GM13976 (cell line): ENCODE measurements at regions not wholly inside any gene's neighbourhood (a gene's known extent, or its start where the extent isn't known, plus 50 kb on each side); places are given as distances from the start of the nearest gene placed in this dataset.

Experiments
- DNase-seq: peaks from one replicate; pipeline ENCODE4 v3.0.0; 2012; ENCODE audit warnings: low spot score
- in situ Hi-C: fragments of 300-500 bp; cut with MboI; formaldehyde crosslinking; loops from one replicate; pipeline ENCODE4 v1.12.0; 2022; ENCODE audit warnings: low sequenced_read_pairs, mixed read lengths, inconsistent platforms; ENCODE audit not compliant: unreplicated experiment
- TF ChIP-seq, protein P1 (sequence below): IDR thresholded peaks from 2 replicates; pipeline ENCODE4 v1.5.1; 2012; ENCODE audit warnings: borderline replicate concordance, mild to moderate bottlenecking; ENCODE audit not compliant: insufficient read depth; ENCODE audit errors: extremely low read depth, missing control alignments, control extremely low read depth

GRCh38 chr17:69640073-69640472 lies 225.6 kb downstream of the MAP2K6 start:
- DNase-seq, result no peak
- in situ Hi-C loops, result no loop called here
- TF ChIP-seq, protein P1, sequence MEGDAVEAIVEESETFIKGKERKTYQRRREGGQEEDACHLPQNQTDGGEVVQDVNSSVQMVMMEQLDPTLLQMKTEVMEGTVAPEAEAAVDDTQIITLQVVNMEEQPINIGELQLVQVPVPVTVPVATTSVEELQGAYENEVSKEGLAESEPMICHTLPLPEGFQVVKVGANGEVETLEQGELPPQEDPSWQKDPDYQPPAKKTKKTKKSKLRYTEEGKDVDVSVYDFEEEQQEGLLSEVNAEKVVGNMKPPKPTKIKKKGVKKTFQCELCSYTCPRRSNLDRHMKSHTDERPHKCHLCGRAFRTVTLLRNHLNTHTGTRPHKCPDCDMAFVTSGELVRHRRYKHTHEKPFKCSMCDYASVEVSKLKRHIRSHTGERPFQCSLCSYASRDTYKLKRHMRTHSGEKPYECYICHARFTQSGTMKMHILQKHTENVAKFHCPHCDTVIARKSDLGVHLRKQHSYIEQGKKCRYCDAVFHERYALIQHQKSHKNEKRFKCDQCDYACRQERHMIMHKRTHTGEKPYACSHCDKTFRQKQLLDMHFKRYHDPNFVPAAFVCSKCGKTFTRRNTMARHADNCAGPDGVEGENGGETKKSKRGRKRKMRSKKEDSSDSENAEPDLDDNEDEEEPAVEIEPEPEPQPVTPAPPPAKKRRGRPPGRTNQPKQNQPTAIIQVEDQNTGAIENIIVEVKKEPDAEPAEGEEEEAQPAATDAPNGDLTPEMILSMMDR, result no peak

DNA sequence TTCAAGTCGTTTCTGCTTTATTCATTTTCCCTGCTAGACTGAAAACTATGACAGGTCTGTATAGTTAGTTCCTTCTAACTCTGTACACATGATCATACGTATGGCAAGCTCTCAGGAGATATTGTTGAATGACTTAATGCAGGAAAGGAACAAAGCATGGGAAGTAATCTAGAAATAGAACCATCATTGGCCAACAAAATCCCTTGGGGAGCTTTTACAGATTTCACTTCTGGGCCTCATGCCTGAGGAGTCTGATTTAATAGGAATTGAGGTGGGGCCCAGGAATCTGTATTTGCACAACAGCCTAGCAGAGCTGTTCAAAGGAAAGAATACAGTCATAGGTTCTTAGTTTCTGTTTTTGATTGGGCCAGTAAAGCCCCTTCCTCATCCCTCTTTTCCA lies 229.2 kb downstream of the MAP2K6 start:
- DNase-seq, result no peak
- in situ Hi-C loops, result no loop called here
- TF ChIP-seq, protein P1, result no peak

DNA sequence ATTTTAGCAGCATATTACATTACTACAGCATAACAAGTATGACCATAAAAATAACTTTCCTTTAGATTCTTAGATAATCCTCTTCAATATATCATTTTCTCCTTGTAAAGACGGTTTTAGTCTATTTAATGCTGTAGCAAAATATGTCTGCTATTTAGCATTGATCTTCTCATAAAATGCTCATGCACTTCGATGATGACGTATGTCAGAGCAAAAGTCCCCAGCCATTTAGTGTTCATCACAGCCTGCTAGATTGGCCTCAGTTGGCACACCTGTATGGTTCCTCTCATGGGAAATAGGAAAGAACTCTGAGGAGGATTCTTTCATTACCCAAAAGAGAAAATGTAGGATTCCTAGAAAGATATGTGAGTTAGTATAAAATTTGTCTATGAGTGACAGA lies 232.2 kb downstream of the MAP2K6 start:
- in situ Hi-C loops, result no loop called here

DNA sequence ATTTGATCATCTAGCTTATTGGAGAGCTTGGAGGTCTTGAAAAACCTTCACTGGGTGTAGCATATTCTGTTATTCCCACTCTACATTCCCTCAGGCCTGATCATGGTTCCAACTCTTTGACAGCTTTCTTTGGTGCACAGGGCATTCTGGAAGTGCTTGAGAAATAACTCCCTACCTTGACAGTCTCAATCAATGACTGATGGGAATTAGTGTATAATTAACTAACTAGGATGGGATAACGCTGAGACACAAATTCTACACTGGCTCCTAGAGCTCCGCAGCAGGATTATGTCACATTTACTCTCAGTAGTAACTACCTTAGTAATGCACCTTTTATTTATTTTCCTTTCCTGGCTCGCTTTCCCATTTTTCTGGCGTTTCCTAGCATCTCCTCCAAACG lies 236.4 kb downstream of the MAP2K6 start:
- TF ChIP-seq, protein P1, result no peak
- DNase-seq, result no peak
- in situ Hi-C loops, result no loop called here

More for the DNA sequence above, 232.2 kb downstream of the MAP2K6 start:
- TF ChIP-seq, protein P1, result no peak
- no peak for DNase-seq

- in situ Hi-C loops, result no loop called here
- no peak for DNase-seq
- TF ChIP-seq, protein P1, result no peak
These were observed 237.4 kb downstream of the MAP2K6 start for GRCh38 chr17:69651921-69652320.

GRCh38 chr17:69654981-69655855 lies 240.7 kb downstream of the MAP2K6 start:
- DNase-seq, result no peak
- TF ChIP-seq, protein P1, result no peak
- in situ Hi-C loops, result no loop called here
